ENCODE measurements at regions not wholly inside any gene's neighbourhood (a gene's known extent, or its start where the extent isn't known, plus 50 kb on each side); places are given as distances from the start of the nearest gene placed in this dataset.

- Mint-ChIP-seq H3K9me3 (no peaks in the 10 kb centered on the region), H3K4me3 (no peak overlapping the region), H3K27ac (no peak overlapping the region), H3K4me1 (no peaks in the 10 kb centered on the region), H3K36me3 (ENCODE audit: low read depth) (no peaks in the 10 kb centered on the region), H3K27me3 (ENCODE audit: low read depth) (no peaks in the 10 kb centered on the region)
- no peak for TF ChIP-seq CTCF (IDR thresholded peaks at IDR 0.05; ENCODE audit: unreplicated experiment in 3 of 3)
These were observed 195.5 kb downstream of the ETV1 start for GRCh38 chr7:13793926-13794325.

- TF ChIP-seq CTCF (IDR thresholded peaks at IDR 0.05; ENCODE audit: unreplicated experiment in 3 of 3), result no peak
- Mint-ChIP-seq H3K4me1 (no peaks in the 10 kb centered on the region), H3K9me3 (no peaks in the 10 kb centered on the region), H3K36me3 (ENCODE audit: low read depth) (no peaks in the 10 kb centered on the region), H3K4me3 (no peak overlapping the region), H3K27ac (no peak overlapping the region), H3K27me3 (ENCODE audit: low read depth) (no peaks in the 10 kb centered on the region)
These were observed 194.9 kb downstream of the ETV1 start for GRCh38 chr7:13794581-13794980.

GRCh38 chr7:13797545-13797944, 191.9 kb downstream of the ETV1 start:
- H3K4me1 Mint-ChIP-seq, result no peaks in the 10 kb centered on the region
- H3K36me3 Mint-ChIP-seq (ENCODE audit: low read depth), result no peaks in the 10 kb centered on the region
- no peaks in the 10 kb centered on the region for H3K27me3 Mint-ChIP-seq (ENCODE audit: low read depth)
- H3K4me3 Mint-ChIP-seq, result no peak overlapping the region
- H3K9me3 Mint-ChIP-seq, result no peaks in the 10 kb centered on the region
- no peak for TF ChIP-seq CTCF (IDR thresholded peaks at IDR 0.05; ENCODE audit: unreplicated experiment in 3 of 3)
- H3K27ac Mint-ChIP-seq, result no peak overlapping the region

- Mint-ChIP-seq H3K9me3 (peaks cover 9% of the 10 kb centered on the region), H3K27me3 (ENCODE audit: low read depth) (no peaks in the 10 kb centered on the region), H3K4me3 (no peak overlapping the region), H3K4me1 (no peaks in the 10 kb centered on the region), H3K36me3 (ENCODE audit: low read depth) (no peaks in the 10 kb centered on the region), H3K27ac (no peak overlapping the region)
- no peak for TF ChIP-seq CTCF (IDR thresholded peaks at IDR 0.05; ENCODE audit: unreplicated experiment in 3 of 3)
These were observed 188.6 kb downstream of the ETV1 start for GRCh38 chr7:13800694-13801448.

- Mint-ChIP-seq H3K36me3 (ENCODE audit: low read depth) (no peaks in the 10 kb centered on the region), H3K27ac (no peak overlapping the region), H3K4me1 (no peaks in the 10 kb centered on the region), H3K9me3 (peaks cover 12% of the 10 kb centered on the region), H3K27me3 (ENCODE audit: low read depth) (no peaks in the 10 kb centered on the region), H3K4me3 (no peak overlapping the region)
- no peak for TF ChIP-seq CTCF (IDR thresholded peaks at IDR 0.05; ENCODE audit: unreplicated experiment in 3 of 3)
These were observed 187.8 kb downstream of the ETV1 start for GRCh38 chr7:13801669-13802068.

- Mint-ChIP-seq H3K36me3 (ENCODE audit: low read depth) (no peaks in the 10 kb centered on the region), H3K4me3 (no peak overlapping the region), H3K9me3 (peaks cover 14% of the 10 kb centered on the region)
These were observed 186.8 kb downstream of the ETV1 start for GRCh38 chr7:13802651-13803050.

More at GRCh38 chr7:13802651-13803050, 186.8 kb downstream of the ETV1 start:
- Mint-ChIP-seq H3K27ac (no peak overlapping the region), H3K4me1 (no peaks in the 10 kb centered on the region), H3K27me3 (ENCODE audit: low read depth) (no peaks in the 10 kb centered on the region)
- no peak for TF ChIP-seq CTCF (IDR thresholded peaks at IDR 0.05; ENCODE audit: unreplicated experiment in 3 of 3)
